ENCODE measurements at regions not wholly inside any gene's neighbourhood (a gene's known extent, or its start where the extent isn't known, plus 50 kb on each side); places are given as distances from the start of the nearest gene placed in this dataset.

DNA sequence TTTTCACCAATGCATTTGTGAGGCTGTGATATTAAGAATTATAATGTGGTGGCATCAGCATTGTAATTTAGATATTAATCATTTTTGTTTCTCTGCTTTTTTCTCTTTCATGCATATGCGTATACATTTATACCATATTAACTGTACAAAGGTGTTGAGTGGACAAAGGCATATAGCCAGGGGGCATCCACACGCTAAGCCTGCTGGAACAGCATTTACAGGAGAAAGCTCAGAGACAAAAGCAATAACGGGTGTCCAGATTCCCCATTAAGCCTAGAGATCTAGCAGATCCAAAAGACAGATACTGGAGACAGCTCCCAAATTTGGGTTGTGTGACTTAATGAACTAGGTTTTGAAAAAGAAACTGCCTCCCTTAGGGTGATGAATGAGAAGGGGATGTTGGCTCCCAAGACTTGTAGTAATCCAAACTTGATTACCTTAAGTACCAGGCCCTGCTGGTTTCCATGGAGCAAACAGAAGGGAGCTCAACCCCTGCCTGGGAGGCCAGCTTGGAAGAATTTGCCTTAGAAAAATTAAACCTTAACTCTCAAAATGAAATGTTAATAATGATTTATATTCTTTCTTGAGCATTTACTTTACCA lies 181.9 kb downstream of the SLC6A15 start:
- TF ChIP-seq TAF1 (IDR thresholded peaks at IDR 0.05; ENCODE audit: borderline replicate concordance, insufficient read depth, low read length) (no peak), POLR2AphosphoS5 (IDR thresholded peaks at IDR 0.05; ENCODE audit: low read depth, low read length) (no peak), SIN3A (IDR thresholded peaks at IDR 0.05; ENCODE audit: borderline replicate concordance, insufficient read depth, low read length) (no peak)
- TF ChIP-seq, protein P1, sequence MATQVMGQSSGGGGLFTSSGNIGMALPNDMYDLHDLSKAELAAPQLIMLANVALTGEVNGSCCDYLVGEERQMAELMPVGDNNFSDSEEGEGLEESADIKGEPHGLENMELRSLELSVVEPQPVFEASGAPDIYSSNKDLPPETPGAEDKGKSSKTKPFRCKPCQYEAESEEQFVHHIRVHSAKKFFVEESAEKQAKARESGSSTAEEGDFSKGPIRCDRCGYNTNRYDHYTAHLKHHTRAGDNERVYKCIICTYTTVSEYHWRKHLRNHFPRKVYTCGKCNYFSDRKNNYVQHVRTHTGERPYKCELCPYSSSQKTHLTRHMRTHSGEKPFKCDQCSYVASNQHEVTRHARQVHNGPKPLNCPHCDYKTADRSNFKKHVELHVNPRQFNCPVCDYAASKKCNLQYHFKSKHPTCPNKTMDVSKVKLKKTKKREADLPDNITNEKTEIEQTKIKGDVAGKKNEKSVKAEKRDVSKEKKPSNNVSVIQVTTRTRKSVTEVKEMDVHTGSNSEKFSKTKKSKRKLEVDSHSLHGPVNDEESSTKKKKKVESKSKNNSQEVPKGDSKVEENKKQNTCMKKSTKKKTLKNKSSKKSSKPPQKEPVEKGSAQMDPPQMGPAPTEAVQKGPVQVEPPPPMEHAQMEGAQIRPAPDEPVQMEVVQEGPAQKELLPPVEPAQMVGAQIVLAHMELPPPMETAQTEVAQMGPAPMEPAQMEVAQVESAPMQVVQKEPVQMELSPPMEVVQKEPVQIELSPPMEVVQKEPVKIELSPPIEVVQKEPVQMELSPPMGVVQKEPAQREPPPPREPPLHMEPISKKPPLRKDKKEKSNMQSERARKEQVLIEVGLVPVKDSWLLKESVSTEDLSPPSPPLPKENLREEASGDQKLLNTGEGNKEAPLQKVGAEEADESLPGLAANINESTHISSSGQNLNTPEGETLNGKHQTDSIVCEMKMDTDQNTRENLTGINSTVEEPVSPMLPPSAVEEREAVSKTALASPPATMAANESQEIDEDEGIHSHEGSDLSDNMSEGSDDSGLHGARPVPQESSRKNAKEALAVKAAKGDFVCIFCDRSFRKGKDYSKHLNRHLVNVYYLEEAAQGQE (IDR thresholded peaks at IDR 0.05; ENCODE audit: insufficient read depth in 1 of 2, low read depth in 2 of 2, low read length in 2 of 2), result no peak

All from PFSK-1 (cell line).